Heart right ventricle (tissue), 16 donors: ENCODE measurements at regions not wholly inside any gene's neighbourhood (a gene's known extent, or its start where the extent isn't known, plus 50 kb on each side); places are given as distances from the start of the nearest gene placed in this dataset.

Experiments
- ATAC-seq, 8 donors: fragments of 200-7000 bp; cut with Tn5 transposase; one replicate each; pipeline ENCODE4 v1.9.1; 2020; ENCODE audit warnings: mild to moderate bottlenecking in 8 of 8, moderate library complexity in 8 of 8, moderate number of reproducible peaks in 1 of 8
- DNase-seq, 2 donors: peaks; one replicate each; pipeline ENCODE4 v3.0.0-alpha.2; 2020
- H3K27ac ChIP-seq, 10 donors: fragments of 200-600 bp; sonication (generic) in 2 of 10; one replicate each; pipeline versions ENCODE4 v1.5.0 to v1.8.0; 2020 to 2022; ENCODE audit warnings: mild to moderate bottlenecking in 3 of 10
- H3K27me3 ChIP-seq, 7 donors: fragments of 200-600 bp; one replicate each; pipeline ENCODE4 v1.8.0; 2021 to 2022; ENCODE audit warnings: mild to moderate bottlenecking in 2 of 7
- H3K36me3 ChIP-seq, 9 donors: fragments of 200-600 bp; sonication (generic) in 1 of 9; one replicate each; pipeline versions ENCODE4 v1.5.0 to v1.8.0; 2020 to 2022; ENCODE audit warnings: mild to moderate bottlenecking in 2 of 9
- H3K4me1 ChIP-seq, 9 donors: fragments of 200-600 bp; sonication (generic) in 1 of 9; one replicate each; pipeline versions ENCODE4 v1.5.0 to v1.8.0; 2020 to 2022; ENCODE audit warnings: mild to moderate bottlenecking in 4 of 9
- H3K4me3 ChIP-seq, 10 donors: fragments of 200-600 bp; sonication (generic) in 2 of 10; one replicate each; pipeline versions ENCODE4 v1.5.0 to v1.8.0; 2020 to 2022; ENCODE audit warnings: mild to moderate bottlenecking in 7 of 10, moderate library complexity in 2 of 10
- H3K9me3 ChIP-seq, 11 donors: fragments of 200-600 bp in 10 of 11; sonication (generic) in 2 of 11; one replicate each; pipeline versions ENCODE4 v1.5.0 to v1.8.0; 2013 to 2022; ENCODE audit warnings: mild to moderate bottlenecking in 2 of 11, control low read depth in 1 of 11, moderate library complexity in 1 of 11
- WGBS, 2 donors: extraction: QIAGEN DNeasy Blood & Tissue Kit; methylation state at CpG; one replicate each; pipeline ENCODE4 v1.1.7; 2013; ENCODE audit warnings: inconsistent platforms in 1 of 2; 5-methylcytosine and 5-hydroxymethylcytosine counted together
- intact Hi-C, 10 donors: fragments of 100-400 bp; cut with DNase I; formaldehyde crosslinking; loops; one replicate each; pipeline versions ENCODE4 v1.11.1 to v1.14.2; 2022
- TF ChIP-seq, protein P1 (sequence below), 9 donors: fragments of 200-600 bp; sonication (generic) in 2 of 9; IDR thresholded peaks; one replicate each; pipeline versions ENCODE4 v1.5.0 to v1.8.0; 2021 to 2022; ENCODE audit warnings: antibody characterized with exemption in 9 of 9, mild to moderate bottlenecking in 5 of 9, moderate library complexity in 1 of 9
- donor health status: Arrhythmogenic right ventricular cardiomyopathy.
- donor health status: ischemic (EF 13 %, LVEDD 7.1; RV severe dilation, severe dysfunction).
- donor health status: healthy with polysubstance abuse.
- donor health status: DM: no; HTN: yes; CAD: no.
- donor health status: DM: no; HTN: no; CAD: no.
- donor health status: ischemic (EF 25% LVEDD 6.9; RV normal size, moderate dysfunction).
- donor health status: ischemic (EF 25% LVEDD 5.7; RV mildly dilated, moderate dysfunction).
- donor health status: healthy.
- donor health status: DM: yes; HTN: yes; CAD: no.
- donor health status: Ischemic cardiomyopathy.
- donor health status: ischemic (EF 35%, LVEDD 5.7; RV mildly dilated, moderate dysfunction).
- donor health status: nonischemic (EF 11% LVEDD 7.7; RV severe dilation, severe dysfunction).
- donor health status: DM: yes; HTN: yes; CAD: no.
- donor health status: PGD.
- donor health status: ischemic (EF 29% LVEDD 5.4; RV normal size, mild dysfunction).
- donor health status: nonischemic (EF 23%, LVEDD 6.1; RV moderate dilation, normal function).

DNA sequence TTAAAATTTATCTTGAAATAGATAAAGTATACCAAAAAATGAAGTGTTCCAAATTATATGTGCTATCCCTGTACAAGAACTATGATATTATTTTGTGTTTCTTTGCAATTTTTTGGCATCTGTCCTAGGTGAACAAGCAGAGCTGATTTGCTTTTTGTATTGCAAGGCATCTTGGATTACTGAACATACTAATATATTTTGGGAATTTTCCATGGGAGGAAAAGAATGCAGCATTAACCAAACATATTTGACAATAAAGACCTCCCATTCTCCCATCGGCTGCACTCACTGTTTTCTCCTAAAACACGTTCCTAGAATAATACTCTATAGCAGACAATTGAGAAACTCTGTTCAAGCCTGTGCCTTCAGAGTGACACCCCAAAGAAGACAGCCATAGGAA is 265.1 kb upstream of the ALCAM start:
- intact Hi-C loops = loop anchor here in 1 of 10 donors (5.0 kb wide), 1 partner anchor 429 kb away; no protein-coding TSS in a partner anchor
- 56 to 81% methylated on average over 2 of the region's 2 CpGs for WGBS, 2 donors
- Histone ChIP-seq H3K4me3 (no peak overlapping the region), H3K27me3 (no peaks in the 10 kb centered on the region), H3K27ac (no peak overlapping the region), H3K4me1 (no peaks in the 10 kb centered on the region), H3K36me3 (no peaks in the 10 kb centered on the region), H3K9me3 (no peaks in the 10 kb centered on the region)
- ATAC-seq (no peak), DNase-seq (no peak)
- TF ChIP-seq, protein P1, sequence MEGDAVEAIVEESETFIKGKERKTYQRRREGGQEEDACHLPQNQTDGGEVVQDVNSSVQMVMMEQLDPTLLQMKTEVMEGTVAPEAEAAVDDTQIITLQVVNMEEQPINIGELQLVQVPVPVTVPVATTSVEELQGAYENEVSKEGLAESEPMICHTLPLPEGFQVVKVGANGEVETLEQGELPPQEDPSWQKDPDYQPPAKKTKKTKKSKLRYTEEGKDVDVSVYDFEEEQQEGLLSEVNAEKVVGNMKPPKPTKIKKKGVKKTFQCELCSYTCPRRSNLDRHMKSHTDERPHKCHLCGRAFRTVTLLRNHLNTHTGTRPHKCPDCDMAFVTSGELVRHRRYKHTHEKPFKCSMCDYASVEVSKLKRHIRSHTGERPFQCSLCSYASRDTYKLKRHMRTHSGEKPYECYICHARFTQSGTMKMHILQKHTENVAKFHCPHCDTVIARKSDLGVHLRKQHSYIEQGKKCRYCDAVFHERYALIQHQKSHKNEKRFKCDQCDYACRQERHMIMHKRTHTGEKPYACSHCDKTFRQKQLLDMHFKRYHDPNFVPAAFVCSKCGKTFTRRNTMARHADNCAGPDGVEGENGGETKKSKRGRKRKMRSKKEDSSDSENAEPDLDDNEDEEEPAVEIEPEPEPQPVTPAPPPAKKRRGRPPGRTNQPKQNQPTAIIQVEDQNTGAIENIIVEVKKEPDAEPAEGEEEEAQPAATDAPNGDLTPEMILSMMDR (IDR thresholded peaks at IDR 0.05) = no peak

DNA sequence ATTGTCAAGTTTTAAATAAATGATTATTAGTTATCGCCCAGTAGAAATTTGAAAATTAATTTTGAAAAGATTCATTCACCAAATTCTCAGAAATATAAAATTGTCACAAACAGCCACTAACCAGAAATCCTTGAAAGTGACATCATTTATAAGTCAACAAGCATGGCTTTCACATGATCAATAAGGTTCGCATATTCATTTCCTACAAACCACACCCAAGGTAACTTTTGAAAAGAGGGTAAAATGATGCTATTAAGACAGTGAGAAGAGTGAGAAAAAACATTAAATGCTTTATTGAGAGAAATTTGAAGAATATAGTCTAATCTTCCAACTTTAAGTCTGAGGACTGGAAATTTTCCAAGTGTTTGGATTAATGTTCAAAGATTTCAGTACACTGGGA is 263.6 kb upstream of the ALCAM start:
- TF ChIP-seq, protein P1 (IDR thresholded peaks at IDR 0.05) = no peak
- intact Hi-C loops = loop anchor here in 1 of 10 donors (5.0 kb wide), 1 partner anchor 431 kb away; no protein-coding TSS in a partner anchor
- WGBS, 2 donors = 83 to 93% methylated on average over 2 of the region's 2 CpGs
- H3K9me3 ChIP-seq = no peaks in the 10 kb centered on the region
- no peak for ATAC-seq
- H3K4me3 ChIP-seq = no peak overlapping the region
- DNase-seq = no peak
- no peaks in the 10 kb centered on the region for H3K27me3 ChIP-seq
- no peaks in the 10 kb centered on the region for H3K4me1 ChIP-seq
- no peak overlapping the region for H3K27ac ChIP-seq
- H3K36me3 ChIP-seq = no peaks in the 10 kb centered on the region

DNA sequence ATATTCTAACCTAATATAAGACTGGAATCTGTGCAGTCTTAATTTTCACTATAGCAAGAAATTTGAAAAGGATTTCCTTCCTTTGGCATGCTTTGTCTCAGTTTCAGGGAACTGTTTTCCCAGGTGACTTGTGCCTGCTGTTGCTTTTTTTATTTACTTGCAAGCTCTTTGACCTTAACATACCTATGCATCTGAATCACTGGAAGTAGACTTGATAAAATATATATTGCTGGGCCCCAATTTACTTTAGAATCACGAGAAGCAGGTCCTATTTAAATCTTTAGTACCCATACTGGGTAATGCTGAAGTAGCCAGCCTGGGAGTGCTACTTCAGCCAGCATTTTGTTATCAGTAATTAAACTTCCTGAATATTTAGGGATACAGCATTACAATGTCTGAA is 257.9 kb upstream of the ALCAM start:
- 14 to 15% methylated on average over 1 of the region's 1 CpG for WGBS, 2 donors
- TF ChIP-seq, protein P1 (IDR thresholded peaks at IDR 0.05) = no peak
- H3K9me3 ChIP-seq = peaks cover 0 to 35% (median 14%) of the 10 kb centered on the region in 11 donors
- DNase-seq (no peak), ATAC-seq (no peak)
- no peaks in the 10 kb centered on the region for H3K36me3 ChIP-seq
- H3K27me3 ChIP-seq = no peaks in the 10 kb centered on the region
- no peaks in the 10 kb centered on the region for H3K4me1 ChIP-seq
- intact Hi-C loops = no loop called here
- H3K4me3 ChIP-seq = no peak overlapping the region
- H3K27ac ChIP-seq = no peak overlapping the region

DNA sequence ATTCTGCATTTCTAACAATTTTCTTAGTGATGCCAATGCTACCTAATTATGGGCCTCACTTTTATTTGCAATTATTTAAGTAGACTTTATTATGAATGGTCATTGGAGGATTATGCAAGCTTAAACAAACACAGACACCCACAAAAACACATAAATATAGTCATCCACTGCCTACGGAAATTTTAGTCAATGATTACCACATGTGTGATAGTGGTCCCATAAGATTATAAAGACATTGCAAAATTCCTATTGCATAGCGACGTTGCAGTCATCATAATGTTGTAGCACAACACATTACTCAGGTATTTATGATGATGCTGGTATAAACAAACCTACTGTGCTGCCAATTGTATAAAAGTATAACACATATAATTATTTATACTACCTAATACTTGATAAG is 247.8 kb upstream of the ALCAM start:
- Histone ChIP-seq H3K27me3 (no peaks in the 10 kb centered on the region), H3K27ac (no peak overlapping the region), H3K36me3 (no peaks in the 10 kb centered on the region), H3K9me3 (peaks cover 0 to 18% (median 0%) of the 10 kb centered on the region in 11 donors), H3K4me3 (no peak overlapping the region), H3K4me1 (no peaks in the 10 kb centered on the region)
- TF ChIP-seq, protein P1 (IDR thresholded peaks at IDR 0.05) = no peak
- DNase-seq = no peak
- intact Hi-C loops = no loop called here
- ATAC-seq = no peak
- 85 to 88% methylated on average over 3 of the region's 3 CpGs for WGBS, 2 donors
